Cardiac fibroblast (primary cell): ENCODE measurements at regions not wholly inside any gene's neighbourhood (a gene's known extent, or its start where the extent isn't known, plus 50 kb on each side); places are given as distances from the start of the nearest gene placed in this dataset.

Experiments used
- DNase-seq, 2 donors: peaks; one replicate each; pipeline versions ENCODE4 v3.0.0 to v3.0.0-alpha.2; 2010; ENCODE audit warnings: low read depth in 2 of 2
- H3K4me3 ChIP-seq, 2 donors: replicated peaks in 1 of 2; 1 replicate in 1 of 2; 2 replicates in 1 of 2; pipeline ENCODE4 v1.5.1; 2011; ENCODE audit warnings: low read depth in 2 of 2, low read length in 2 of 2, mild to moderate bottlenecking in 2 of 2, moderate library complexity in 1 of 2
- TF ChIP-seq, protein P1 (sequence below): IDR thresholded peaks from one replicate; pipeline ENCODE4 v1.5.1; 2011; ENCODE audit warnings: low read depth, mild to moderate bottlenecking, low read length, inconsistent platforms

- TF ChIP-seq, protein P1, sequence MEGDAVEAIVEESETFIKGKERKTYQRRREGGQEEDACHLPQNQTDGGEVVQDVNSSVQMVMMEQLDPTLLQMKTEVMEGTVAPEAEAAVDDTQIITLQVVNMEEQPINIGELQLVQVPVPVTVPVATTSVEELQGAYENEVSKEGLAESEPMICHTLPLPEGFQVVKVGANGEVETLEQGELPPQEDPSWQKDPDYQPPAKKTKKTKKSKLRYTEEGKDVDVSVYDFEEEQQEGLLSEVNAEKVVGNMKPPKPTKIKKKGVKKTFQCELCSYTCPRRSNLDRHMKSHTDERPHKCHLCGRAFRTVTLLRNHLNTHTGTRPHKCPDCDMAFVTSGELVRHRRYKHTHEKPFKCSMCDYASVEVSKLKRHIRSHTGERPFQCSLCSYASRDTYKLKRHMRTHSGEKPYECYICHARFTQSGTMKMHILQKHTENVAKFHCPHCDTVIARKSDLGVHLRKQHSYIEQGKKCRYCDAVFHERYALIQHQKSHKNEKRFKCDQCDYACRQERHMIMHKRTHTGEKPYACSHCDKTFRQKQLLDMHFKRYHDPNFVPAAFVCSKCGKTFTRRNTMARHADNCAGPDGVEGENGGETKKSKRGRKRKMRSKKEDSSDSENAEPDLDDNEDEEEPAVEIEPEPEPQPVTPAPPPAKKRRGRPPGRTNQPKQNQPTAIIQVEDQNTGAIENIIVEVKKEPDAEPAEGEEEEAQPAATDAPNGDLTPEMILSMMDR, result no peak
- no peak for DNase-seq
- H3K4me3 ChIP-seq, result no peak overlapping the region
These were observed 585.4 kb downstream of the CDH26 start for GRCh38 chr20:60543598-60543997.

DNA sequence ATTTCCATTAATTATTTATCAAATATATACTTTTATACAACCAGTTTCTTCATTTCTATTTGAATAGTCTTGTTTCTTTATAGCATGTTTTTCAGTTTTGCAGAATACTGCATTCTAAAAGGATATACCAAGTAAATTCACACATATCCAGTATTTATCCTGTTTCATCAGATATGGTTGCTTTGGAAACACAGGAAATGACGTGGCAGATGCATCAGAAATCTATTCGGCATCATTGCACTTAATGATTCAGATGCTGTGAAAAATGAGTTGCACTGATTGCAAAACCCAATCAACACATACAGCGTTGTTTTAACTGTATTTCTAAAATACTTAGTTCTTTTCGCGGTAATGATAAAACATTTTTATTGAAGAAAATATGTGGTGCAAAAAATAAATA, 594.9 kb downstream of the CDH26 start:
- DNase-seq, result no peak
- TF ChIP-seq, protein P1, result no peak
- no peak overlapping the region for H3K4me3 ChIP-seq

DNA sequence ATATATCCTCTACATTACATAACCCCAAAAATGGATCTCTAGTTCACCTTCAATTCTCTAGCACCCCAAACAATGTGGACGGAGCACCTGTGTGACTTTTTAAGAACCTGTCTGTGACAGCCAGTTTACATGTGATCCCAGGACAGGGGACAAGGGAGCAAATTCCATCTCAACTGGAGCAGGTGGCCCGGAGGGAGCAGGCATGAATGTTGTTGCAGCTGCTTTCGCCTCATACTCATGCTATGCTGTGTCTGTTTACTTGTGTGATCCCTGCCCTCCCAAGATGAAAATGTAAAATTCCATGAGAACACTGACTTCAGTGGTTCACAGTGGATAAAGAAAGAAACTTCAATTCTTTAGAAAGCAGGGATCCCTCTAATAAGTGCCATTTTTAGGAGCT, 600.3 kb downstream of the CDH26 start:
- TF ChIP-seq, protein P1, result no peak
- no peak overlapping the region for H3K4me3 ChIP-seq
- DNase-seq, result no peak

GRCh38 chr20:60559462-60559861, 601.2 kb downstream of the CDH26 start:
- TF ChIP-seq, protein P1, result no peak
- no peak overlapping the region for H3K4me3 ChIP-seq
- DNase-seq, result no peak

GRCh38 chr20:60561052-60561451, 602.8 kb downstream of the CDH26 start:
- TF ChIP-seq, protein P1, result no peak
- DNase-seq, result no peak

DNA sequence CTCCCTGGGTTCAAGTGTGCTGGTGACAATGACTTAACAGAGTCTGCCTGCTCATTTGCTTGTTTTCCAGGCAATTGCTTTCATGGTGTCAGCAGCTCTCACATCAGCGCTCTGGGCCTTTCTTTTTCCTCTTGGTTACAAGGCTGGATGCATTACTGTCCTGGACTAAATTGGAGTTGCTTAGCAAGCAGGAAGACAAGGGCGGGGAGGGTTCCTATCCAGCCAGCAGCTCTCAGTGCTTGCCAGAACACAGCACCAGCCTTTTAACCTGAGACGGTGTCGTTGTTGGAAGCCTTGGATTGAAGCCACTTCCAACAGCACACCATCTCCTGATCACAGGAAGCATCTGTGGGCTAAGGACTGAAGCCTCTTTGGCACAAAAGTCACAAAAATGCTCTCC, 606.9 kb downstream of the CDH26 start:
- no peak for DNase-seq
- TF ChIP-seq, protein P1, result no peak
- H3K4me3 ChIP-seq, result no peak overlapping the region

More at GRCh38 chr20:60561052-60561451, 602.8 kb downstream of the CDH26 start:
- H3K4me3 ChIP-seq, result no peak overlapping the region

- TF ChIP-seq, protein P1, result no peak
- H3K4me3 ChIP-seq, result no peak overlapping the region
- no peak for DNase-seq
These were observed 607.3 kb downstream of the CDH26 start for GRCh38 chr20:60565551-60565950.
